Effector memory CD8-positive, alpha-beta T cell (primary cell): ENCODE measurements at regions not wholly inside any gene's neighbourhood (a gene's known extent, or its start where the extent isn't known, plus 50 kb on each side); places are given as distances from the start of the nearest gene placed in this dataset.

ENCODE experiments used
- ATAC-seq: fragments of 150-1000 bp; cut with Tn5 transposase; replicated peaks from 2 replicates; pipeline ENCODE4 v1.10.0; 2021; ENCODE audit warnings: mild to moderate bottlenecking, moderate library complexity
- DNase-seq, 3 experiments: peaks; one replicate each; pipeline ENCODE4 v3.0.0; 2021
- H3K27ac Mint-ChIP-seq, 2 donors: one replicate each; pipeline ENCODE4 v1.8.0; 2022; ENCODE audit warnings: mild to moderate bottlenecking in 2 of 2, mixed read lengths in 2 of 2, moderate library complexity in 2 of 2
- H3K27me3 Mint-ChIP-seq, 2 donors: one replicate each; pipeline ENCODE4 v1.8.0; 2022; ENCODE audit warnings: mixed read lengths in 2 of 2
- H3K36me3 Mint-ChIP-seq: one replicate; pipeline ENCODE4 v1.8.0; 2022; ENCODE audit warnings: mild to moderate bottlenecking, moderate library complexity, mixed read lengths; ENCODE audit not compliant: insufficient read depth
- H3K4me1 Mint-ChIP-seq, 2 donors: one replicate each; pipeline ENCODE4 v1.8.0; 2022; ENCODE audit warnings: low read depth in 2 of 2, mixed read lengths in 2 of 2
- H3K4me3 Mint-ChIP-seq, 2 donors: one replicate each; pipeline ENCODE4 v1.8.0; 2022; ENCODE audit warnings: mild to moderate bottlenecking in 2 of 2, mixed read lengths in 2 of 2, moderate library complexity in 2 of 2
- H3K9me3 Mint-ChIP-seq, 2 donors: one replicate each; pipeline ENCODE4 v1.8.0; 2022; ENCODE audit warnings: mixed read lengths in 2 of 2

DNA sequence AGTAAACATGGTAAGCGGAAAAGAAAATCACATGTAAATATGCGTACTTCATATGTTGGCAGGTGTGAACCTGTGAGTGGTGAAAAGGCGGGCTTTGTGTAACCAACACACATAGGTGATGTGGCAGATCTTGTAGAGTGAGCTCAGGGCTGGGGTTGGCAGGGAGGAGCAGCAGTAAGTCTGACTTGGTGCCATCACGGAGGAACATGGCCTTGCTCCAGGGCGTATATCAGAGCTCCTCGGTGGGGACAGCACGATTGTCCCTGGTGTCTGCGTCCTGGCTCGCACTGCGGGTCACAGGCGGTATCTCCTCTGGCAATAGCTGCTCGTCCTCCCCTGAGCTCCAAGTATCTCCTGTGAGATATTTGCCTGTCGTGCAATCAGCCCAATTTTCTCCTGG, 733.6 kb downstream of the TRIML1 start:
- H3K27ac Mint-ChIP-seq, result no peak overlapping the region
- peaks cover 19 to 32% of the 10 kb centered on the region in 2 donors for H3K9me3 Mint-ChIP-seq
- H3K36me3 Mint-ChIP-seq, result peaks cover 5% of the 10 kb centered on the region
- DNase-seq, result no peak
- H3K4me1 Mint-ChIP-seq, result no peaks in the 10 kb centered on the region
- no peak overlapping the region for H3K4me3 Mint-ChIP-seq
- ATAC-seq, result no peak
- H3K27me3 Mint-ChIP-seq, result no peaks in the 10 kb centered on the region

GRCh38 chr4:188876881-188877280, 737.6 kb downstream of the TRIML1 start:
- DNase-seq, result no peak
- Mint-ChIP-seq H3K9me3 (peaks cover 9 to 13% of the 10 kb centered on the region in 2 donors), H3K4me1 (no peaks in the 10 kb centered on the region), H3K4me3 (no peak overlapping the region), H3K27ac (no peak overlapping the region), H3K36me3 (peaks cover 2% of the 10 kb centered on the region), H3K27me3 (no peaks in the 10 kb centered on the region)
- no peak for ATAC-seq

DNA sequence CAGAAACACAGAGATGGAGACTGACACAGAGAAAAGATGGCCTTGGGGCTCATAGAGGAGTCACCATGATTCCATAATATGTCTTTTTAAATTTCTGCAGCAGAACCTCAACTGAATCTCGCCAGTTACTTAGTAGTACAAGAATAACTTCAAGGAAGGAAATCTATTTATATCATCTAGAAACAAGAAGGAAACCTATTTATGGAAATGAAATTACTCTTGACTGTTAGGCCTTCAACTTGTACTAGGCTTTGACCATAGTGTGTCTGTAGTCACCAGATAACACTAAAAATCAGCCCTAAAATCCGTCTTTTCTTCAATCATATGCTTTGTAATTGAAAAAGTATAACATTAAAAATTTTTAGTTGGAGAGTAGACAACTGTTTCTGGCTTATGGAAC, 740.4 kb downstream of the TRIML1 start:
- ATAC-seq (no peak), DNase-seq (no peak)
- no peak overlapping the region for H3K4me3 Mint-ChIP-seq
- no peaks in the 10 kb centered on the region for H3K4me1 Mint-ChIP-seq
- H3K27me3 Mint-ChIP-seq, result no peaks in the 10 kb centered on the region
- peaks cover 2% of the 10 kb centered on the region for H3K36me3 Mint-ChIP-seq
- no peak overlapping the region for H3K27ac Mint-ChIP-seq
- peaks cover 9 to 11% of the 10 kb centered on the region in 2 donors for H3K9me3 Mint-ChIP-seq

- Mint-ChIP-seq H3K4me3 (no peak overlapping the region), H3K27me3 (no peaks in the 10 kb centered on the region), H3K4me1 (no peaks in the 10 kb centered on the region), H3K27ac (no peak overlapping the region), H3K36me3 (peaks cover 4% of the 10 kb centered on the region), H3K9me3 (peaks cover 12 to 14% of the 10 kb centered on the region in 2 donors)
- DNase-seq, result no peak
- no peak for ATAC-seq
Observed at GRCh38 chr4:188887905-188888304, 748.7 kb downstream of the TRIML1 start.

GRCh38 chr4:188892837-188893236, 753.6 kb downstream of the TRIML1 start:
- H3K27me3 Mint-ChIP-seq, result no peaks in the 10 kb centered on the region
- H3K27ac Mint-ChIP-seq, result no peak overlapping the region
- ATAC-seq (no peak), DNase-seq (no peak)
- H3K4me1 Mint-ChIP-seq, result no peaks in the 10 kb centered on the region
- H3K4me3 Mint-ChIP-seq, result no peak overlapping the region
- H3K9me3 Mint-ChIP-seq, result peaks cover 7 to 15% of the 10 kb centered on the region in 2 donors
- peaks cover 4% of the 10 kb centered on the region for H3K36me3 Mint-ChIP-seq

DNA sequence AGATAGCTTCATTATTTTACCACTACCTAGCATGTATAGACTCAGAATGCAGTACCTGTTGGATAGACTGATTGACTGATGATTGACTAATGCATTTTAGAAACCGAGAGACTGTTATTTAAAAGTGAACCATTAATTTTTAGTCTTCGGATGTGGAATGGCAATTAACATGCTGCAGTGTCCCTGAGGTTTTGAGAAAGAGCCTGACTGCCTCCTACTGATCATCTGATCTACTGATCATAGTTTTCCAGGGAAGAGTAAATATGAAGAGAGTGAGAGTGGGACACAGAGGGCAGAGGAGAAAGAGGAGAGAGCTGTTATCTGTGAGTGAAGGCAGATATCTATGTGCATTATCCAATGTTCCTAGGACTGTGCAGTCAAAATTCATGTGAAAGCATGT, 764.7 kb downstream of the TRIML1 start:
- peaks cover 0 to 5% of the 10 kb centered on the region in 2 donors for H3K4me1 Mint-ChIP-seq
- H3K36me3 Mint-ChIP-seq, result no peaks in the 10 kb centered on the region
- ATAC-seq (no peak), DNase-seq (no peak)
- peaks cover 8 to 11% of the 10 kb centered on the region in 2 donors for H3K9me3 Mint-ChIP-seq
- H3K27me3 Mint-ChIP-seq, result no peaks in the 10 kb centered on the region
- H3K4me3 Mint-ChIP-seq, result no peak overlapping the region
- no peak overlapping the region for H3K27ac Mint-ChIP-seq

- Mint-ChIP-seq H3K4me1 (peaks cover 0 to 5% of the 10 kb centered on the region in 2 donors), H3K27ac (no peak overlapping the region), H3K27me3 (no peaks in the 10 kb centered on the region), H3K4me3 (no peak overlapping the region), H3K36me3 (no peaks in the 10 kb centered on the region), H3K9me3 (peaks cover 8 to 11% of the 10 kb centered on the region in 2 donors)
- ATAC-seq, result no peak
- no peak for DNase-seq
Observed at GRCh38 chr4:188904617-188905016, 765.4 kb downstream of the TRIML1 start.

DNA sequence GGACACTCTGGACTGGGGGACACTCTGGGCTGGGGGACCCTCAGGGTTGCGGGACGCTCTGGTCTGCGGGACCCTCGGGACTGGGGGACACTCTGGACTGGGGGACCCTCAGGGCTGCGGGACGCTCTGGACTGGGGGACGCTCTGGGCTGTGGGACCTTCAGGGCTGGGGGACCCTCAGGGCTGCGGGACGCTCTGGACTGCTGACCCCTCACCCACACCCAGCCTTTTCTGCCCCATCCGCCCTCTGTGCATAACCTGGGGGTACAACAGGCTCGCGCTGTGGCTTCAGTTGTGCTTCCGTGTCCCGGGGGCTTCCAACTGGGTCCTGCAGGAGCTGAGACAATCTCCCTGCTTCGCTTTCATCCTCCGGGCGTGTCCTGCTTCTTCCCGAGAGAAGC, 766.0 kb downstream of the TRIML1 start:
- ATAC-seq, result no peak
- H3K36me3 Mint-ChIP-seq, result no peaks in the 10 kb centered on the region
- H3K27ac Mint-ChIP-seq, result no peak overlapping the region
- H3K4me3 Mint-ChIP-seq, result no peak overlapping the region
- H3K27me3 Mint-ChIP-seq, result no peaks in the 10 kb centered on the region
- peaks cover 8 to 10% of the 10 kb centered on the region in 2 donors for H3K9me3 Mint-ChIP-seq
- peaks cover 0 to 5% of the 10 kb centered on the region in 2 donors for H3K4me1 Mint-ChIP-seq
- no peak for DNase-seq

DNA sequence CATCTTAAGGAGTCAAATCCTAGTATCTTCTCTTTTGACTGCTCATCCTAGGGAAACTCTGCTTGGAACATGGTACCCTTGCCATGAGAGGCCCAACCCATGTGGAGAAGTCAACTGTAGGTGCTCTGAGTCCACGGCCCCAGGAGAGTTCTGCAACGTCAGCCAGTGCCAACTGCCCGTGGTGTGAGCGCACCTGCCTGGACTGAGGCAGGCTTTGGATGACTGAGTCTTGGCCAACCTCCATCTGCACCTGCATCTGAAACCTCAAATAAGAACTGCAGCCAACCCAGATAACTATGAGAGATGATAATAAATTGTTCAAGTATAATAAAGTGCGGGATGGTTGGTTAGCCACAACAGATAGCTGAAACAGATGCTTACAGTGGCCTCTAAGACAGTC, 772.0 kb downstream of the TRIML1 start:
- Mint-ChIP-seq H3K4me1 (no peaks in the 10 kb centered on the region), H3K36me3 (no peaks in the 10 kb centered on the region), H3K9me3 (peaks cover 13 to 16% of the 10 kb centered on the region in 2 donors), H3K27ac (no peak overlapping the region), H3K4me3 (no peak overlapping the region), H3K27me3 (no peaks in the 10 kb centered on the region)
- ATAC-seq (no peak), DNase-seq (no peak)

- Mint-ChIP-seq H3K27ac (no peak overlapping the region), H3K4me1 (no peaks in the 10 kb centered on the region), H3K9me3 (peaks cover 13 to 16% of the 10 kb centered on the region in 2 donors), H3K27me3 (no peaks in the 10 kb centered on the region), H3K36me3 (no peaks in the 10 kb centered on the region), H3K4me3 (no peak overlapping the region)
- no peak for DNase-seq
- ATAC-seq, result no peak
Observed at GRCh38 chr4:188911707-188912106, 772.5 kb downstream of the TRIML1 start.

- Mint-ChIP-seq H3K4me3 (no peak overlapping the region), H3K9me3 (peaks cover 20% of the 10 kb centered on the region in 2 donors), H3K27ac (no peak overlapping the region), H3K4me1 (no peaks in the 10 kb centered on the region), H3K36me3 (no peaks in the 10 kb centered on the region), H3K27me3 (no peaks in the 10 kb centered on the region)
- ATAC-seq (no peak), DNase-seq (no peak)
Observed at GRCh38 chr4:188915175-188915574, 775.9 kb downstream of the TRIML1 start.

DNA sequence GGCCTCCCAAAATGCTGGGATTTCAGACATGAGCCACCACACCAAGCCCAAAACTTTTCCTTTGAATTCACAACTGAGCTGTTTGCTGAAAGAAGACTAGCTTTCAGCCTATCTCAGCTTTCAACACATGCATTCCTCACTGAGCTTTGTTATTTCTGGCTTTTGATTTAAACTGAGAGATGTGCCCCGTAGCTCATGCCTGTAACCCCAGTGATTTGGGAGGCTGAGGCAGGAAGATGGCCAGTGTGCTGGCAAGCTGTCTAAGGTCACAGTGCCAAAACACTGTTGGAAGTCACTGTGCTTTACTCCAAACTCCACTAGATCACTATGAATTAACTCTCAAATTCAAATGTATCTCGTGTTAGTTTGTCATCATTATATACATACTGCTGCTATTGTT, 779.5 kb downstream of the TRIML1 start:
- H3K9me3 Mint-ChIP-seq, result peaks cover 17 to 30% of the 10 kb centered on the region in 2 donors
- H3K36me3 Mint-ChIP-seq, result no peaks in the 10 kb centered on the region
- H3K27ac Mint-ChIP-seq, result no peak overlapping the region
- no peaks in the 10 kb centered on the region for H3K4me1 Mint-ChIP-seq
- H3K4me3 Mint-ChIP-seq, result no peak overlapping the region
- H3K27me3 Mint-ChIP-seq, result no peaks in the 10 kb centered on the region
- no peak for DNase-seq
- ATAC-seq, result no peak

GRCh38 chr4:188930822-188931221, 791.6 kb downstream of the TRIML1 start:
- no peaks in the 10 kb centered on the region for H3K36me3 Mint-ChIP-seq
- peaks cover 15 to 17% of the 10 kb centered on the region in 2 donors for H3K9me3 Mint-ChIP-seq
- H3K4me1 Mint-ChIP-seq, result no peaks in the 10 kb centered on the region
- H3K4me3 Mint-ChIP-seq, result no peak overlapping the region
- no peak for DNase-seq
- no peak overlapping the region for H3K27ac Mint-ChIP-seq
- no peak for ATAC-seq
- no peaks in the 10 kb centered on the region for H3K27me3 Mint-ChIP-seq

GRCh38 chr4:188934320-188934962, 795.2 kb downstream of the TRIML1 start:
- H3K27ac Mint-ChIP-seq, result no peak overlapping the region
- DNase-seq (no peak), ATAC-seq (no peak)
- H3K9me3 Mint-ChIP-seq, result peaks cover 7 to 12% of the 10 kb centered on the region in 2 donors
- no peaks in the 10 kb centered on the region for H3K27me3 Mint-ChIP-seq
- H3K4me1 Mint-ChIP-seq, result no peaks in the 10 kb centered on the region
- no peak overlapping the region for H3K4me3 Mint-ChIP-seq
- no peaks in the 10 kb centered on the region for H3K36me3 Mint-ChIP-seq
